CD14-positive monocyte (primary cell): ENCODE measurements at regions not wholly inside any gene's neighbourhood (a gene's known extent, or its start where the extent isn't known, plus 50 kb on each side); places are given as distances from the start of the nearest gene placed in this dataset.
A peak's percentile ranks its signal among the peaks of the same experiment; 100 is the strongest.

Experiments used
- DNase-seq, 3 donors: peaks; one replicate each; pipeline ENCODE4 v3.0.0-alpha.2; 2011 to 2022
- H2AFZ ChIP-seq: 2 replicates; pipeline ENCODE4 v1.6.0; 2012; ENCODE audit warnings: mild to moderate bottlenecking, low read depth, low read length, inconsistent platforms; ENCODE audit not compliant: insufficient read depth, poor library complexity, severe bottlenecking
- H3K27ac ChIP-seq, 2 donors: 1 replicate in 1 of 2; 2 replicates in 1 of 2; pipeline ENCODE4 v1.5.1; 2012 to 2013; ENCODE audit warnings: low read length in 2 of 2, control low read depth in 1 of 2, inconsistent platforms in 1 of 2, low read depth in 1 of 2, mild to moderate bottlenecking in 1 of 2
- H3K27me3 ChIP-seq, 2 donors: one replicate each; pipeline versions ENCODE4 v1.6.0 to v1.6.1; 2011 to 2013; ENCODE audit warnings: low read length in 2 of 2; ENCODE audit not compliant: control insufficient read depth in 2 of 2, insufficient read depth in 2 of 2
- H3K36me3 ChIP-seq, 2 donors: replicated peaks in 1 of 2; 1 replicate in 1 of 2; 2 replicates in 1 of 2; pipeline versions ENCODE4 v1.5.1 to v1.6.1; 2012 to 2013; ENCODE audit warnings: low read length in 2 of 2, control low read depth in 1 of 2, inconsistent platforms in 1 of 2, mild to moderate bottlenecking in 1 of 2; ENCODE audit not compliant: insufficient read depth in 2 of 2, control insufficient read depth in 1 of 2
- H3K4me1 ChIP-seq, 2 donors: 1 replicate in 1 of 2; 2 replicates in 1 of 2; pipeline versions ENCODE4 v1.5.1 to v1.6.1; 2012 to 2013; ENCODE audit warnings: low read length in 2 of 2, control low read depth in 1 of 2, inconsistent platforms in 1 of 2, mild to moderate bottlenecking in 1 of 2, moderate library complexity in 1 of 2; ENCODE audit not compliant: insufficient read depth in 2 of 2, control insufficient read depth in 1 of 2
- H3K4me2 ChIP-seq: replicated peaks from 2 replicates; pipeline ENCODE3; 2012; ENCODE audit warnings: low read length, moderate library complexity, mild to moderate bottlenecking; ENCODE audit not compliant: poor library complexity, severe bottlenecking; ENCODE audit errors: extremely low read depth
- H3K4me3 ChIP-seq, 3 experiments: fragments of 200-600 bp in 1 of 3; sonication (generic) in 1 of 3; replicated peaks in 1 of 3; 1 replicate in 2 of 3; 2 replicates in 1 of 3; pipeline ENCODE4 v1.5.1; 2011 to 2013; ENCODE audit warnings: low read length in 3 of 3, mild to moderate bottlenecking in 3 of 3, control low read depth in 2 of 3, low read depth in 2 of 3, inconsistent platforms in 1 of 3, moderate library complexity in 1 of 3
- H3K79me2 ChIP-seq: 2 replicates; pipeline ENCODE4 v1.6.0; 2012; ENCODE audit warnings: mild to moderate bottlenecking, control low read depth, inconsistent platforms, low read length, moderate library complexity; ENCODE audit not compliant: insufficient read depth
- H3K9ac ChIP-seq: 2 replicates; pipeline ENCODE4 v1.6.0; 2017; ENCODE audit warnings: low read length, mild to moderate bottlenecking; ENCODE audit not compliant: insufficient read depth, poor library complexity, severe bottlenecking
- H3K9me3 ChIP-seq, 2 donors: replicated peaks in 1 of 2; 1 replicate in 1 of 2; 2 replicates in 1 of 2; pipeline versions ENCODE4 v1.5.1 to v1.6.1; 2012 to 2013; ENCODE audit warnings: low read length in 2 of 2, control low read depth in 1 of 2; ENCODE audit not compliant: control insufficient read depth in 1 of 2, insufficient read depth in 1 of 2
- H4K20me1 ChIP-seq: 2 replicates; pipeline ENCODE4 v1.6.0; 2012; ENCODE audit warnings: mild to moderate bottlenecking, low read length, control low read depth, moderate library complexity; ENCODE audit not compliant: insufficient read depth
- H3K27ac Mint-ChIP-seq, 7 donors: one replicate each; pipeline ENCODE4 v1.8.0; 2020; ENCODE audit warnings: mild to moderate bottlenecking in 7 of 7, mixed read lengths in 7 of 7, moderate library complexity in 6 of 7, inconsistent platforms in 2 of 7
- H3K27me3 Mint-ChIP-seq, 3 donors: one replicate each; pipeline ENCODE4 v1.8.0; 2021 to 2022; ENCODE audit warnings: low read depth in 3 of 3, mild to moderate bottlenecking in 3 of 3, mixed read lengths in 3 of 3, moderate library complexity in 3 of 3, inconsistent platforms in 1 of 3
- H3K36me3 Mint-ChIP-seq, 2 donors: one replicate each; pipeline ENCODE4 v1.8.0; 2020; ENCODE audit warnings: mixed read lengths in 2 of 2, inconsistent platforms in 1 of 2, mild to moderate bottlenecking in 1 of 2
- H3K4me1 Mint-ChIP-seq: one replicate; pipeline ENCODE4 v1.8.0; 2020; ENCODE audit warnings: mild to moderate bottlenecking, mixed read lengths
- H3K4me3 Mint-ChIP-seq, 2 donors: one replicate each; pipeline ENCODE4 v1.8.0; 2020; ENCODE audit warnings: mild to moderate bottlenecking in 2 of 2, mixed read lengths in 2 of 2, moderate library complexity in 1 of 2
- H3K9me3 Mint-ChIP-seq, 7 donors: one replicate each; pipeline ENCODE4 v1.8.0; 2020 to 2022; ENCODE audit warnings: mixed read lengths in 7 of 7, mild to moderate bottlenecking in 6 of 7, moderate library complexity in 6 of 7, inconsistent platforms in 2 of 7
- WGBS: methylation state at CpG from one replicate; pipeline ENCODE4 v1.1.5; 2013; ENCODE audit warnings: missing lambda C conversion rate; ENCODE audit not compliant: insufficient coverage; 5-methylcytosine and 5-hydroxymethylcytosine counted together
- intact Hi-C, 2 donors: fragments of 100-400 bp; cut with micrococcal nuclease; formaldehyde crosslinking; loops; one replicate each; pipeline versions ENCODE4 v1.15.0 to v1.15.1; 2023
- TF ChIP-seq, protein P1 (sequence below): fragments of 200-600 bp; IDR thresholded peaks from one replicate; pipeline ENCODE4 v1.8.0; 2022; ENCODE audit warnings: antibody characterized with exemption, mild to moderate bottlenecking

DNA sequence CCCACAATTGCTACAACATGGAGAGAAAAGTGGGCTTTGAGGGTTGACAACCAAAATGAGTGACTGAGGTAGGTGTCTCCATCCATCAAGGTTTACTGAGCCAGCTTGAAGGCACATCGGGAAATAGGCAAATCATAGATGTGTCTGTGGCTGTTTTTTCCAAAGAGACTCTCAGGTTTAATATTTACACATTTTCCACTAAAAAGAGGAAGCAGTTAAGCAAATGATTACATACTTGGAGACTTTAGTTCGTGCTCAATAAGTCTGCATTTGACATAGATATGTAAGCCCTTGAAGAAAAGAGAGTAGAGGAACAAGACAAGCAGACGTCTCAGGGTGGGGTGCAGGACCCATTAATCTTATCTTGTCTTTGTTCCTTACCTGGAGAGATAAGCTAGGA lies 148.9 kb upstream of the COX10 start:
- TF ChIP-seq, protein P1, sequence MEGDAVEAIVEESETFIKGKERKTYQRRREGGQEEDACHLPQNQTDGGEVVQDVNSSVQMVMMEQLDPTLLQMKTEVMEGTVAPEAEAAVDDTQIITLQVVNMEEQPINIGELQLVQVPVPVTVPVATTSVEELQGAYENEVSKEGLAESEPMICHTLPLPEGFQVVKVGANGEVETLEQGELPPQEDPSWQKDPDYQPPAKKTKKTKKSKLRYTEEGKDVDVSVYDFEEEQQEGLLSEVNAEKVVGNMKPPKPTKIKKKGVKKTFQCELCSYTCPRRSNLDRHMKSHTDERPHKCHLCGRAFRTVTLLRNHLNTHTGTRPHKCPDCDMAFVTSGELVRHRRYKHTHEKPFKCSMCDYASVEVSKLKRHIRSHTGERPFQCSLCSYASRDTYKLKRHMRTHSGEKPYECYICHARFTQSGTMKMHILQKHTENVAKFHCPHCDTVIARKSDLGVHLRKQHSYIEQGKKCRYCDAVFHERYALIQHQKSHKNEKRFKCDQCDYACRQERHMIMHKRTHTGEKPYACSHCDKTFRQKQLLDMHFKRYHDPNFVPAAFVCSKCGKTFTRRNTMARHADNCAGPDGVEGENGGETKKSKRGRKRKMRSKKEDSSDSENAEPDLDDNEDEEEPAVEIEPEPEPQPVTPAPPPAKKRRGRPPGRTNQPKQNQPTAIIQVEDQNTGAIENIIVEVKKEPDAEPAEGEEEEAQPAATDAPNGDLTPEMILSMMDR = no peak
- no peaks in the 10 kb centered on the region for H3K27me3 Mint-ChIP-seq
- peaks cover 47 to 48% of the 10 kb centered on the region in 2 donors for H3K4me1 ChIP-seq

DNA sequence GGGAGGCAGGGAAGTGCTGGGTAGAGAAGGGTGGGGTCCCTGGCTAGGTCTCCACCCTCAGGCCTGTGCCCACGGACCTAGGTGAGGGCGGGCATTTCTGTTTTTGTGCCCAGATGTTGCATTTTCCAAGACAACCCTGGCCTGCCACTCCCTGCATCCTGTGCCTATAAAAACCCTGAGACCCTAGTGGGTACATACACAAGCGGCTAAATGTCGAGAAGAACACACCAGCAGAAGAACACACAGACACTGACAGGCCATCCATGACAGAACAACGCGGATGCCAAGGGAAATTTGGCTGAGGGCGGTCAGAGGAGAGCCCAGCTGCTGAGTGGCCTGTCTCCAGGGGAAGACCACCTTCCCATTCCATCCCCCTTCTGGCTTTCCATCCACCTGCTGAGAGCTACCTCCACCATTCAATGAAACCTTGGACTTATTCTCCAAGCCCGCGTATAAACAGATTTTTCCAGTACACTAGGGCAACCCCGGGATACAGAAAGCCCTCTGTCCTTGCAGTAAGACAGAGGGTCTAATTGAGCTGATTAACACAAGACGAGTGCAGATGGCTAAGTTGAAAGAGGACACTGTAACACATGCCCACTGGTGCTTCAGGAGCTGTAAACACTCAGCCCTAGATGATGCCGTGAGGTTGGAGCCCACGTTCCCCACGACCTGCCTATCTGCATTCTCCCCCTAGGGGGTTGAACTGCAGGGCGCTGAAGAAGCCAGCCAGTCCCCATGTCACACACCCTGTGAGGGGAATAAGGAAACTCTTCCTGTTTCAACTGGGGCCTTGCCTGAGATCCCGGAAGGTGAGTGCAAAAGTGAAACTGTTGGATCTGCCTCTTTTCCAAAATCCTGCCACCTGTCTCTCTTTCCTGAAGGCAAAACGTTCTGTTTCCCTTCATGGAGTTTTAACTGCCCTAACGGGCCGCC lies 147.2 kb upstream of the COX10 start:
- Histone ChIP-seq H3K9me3 (no peaks in the 10 kb centered on the region), H3K9ac (no peak overlapping the region), H4K20me1 (no peaks in the 10 kb centered on the region), H2AFZ (no peak overlapping the region), H3K36me3 (no peaks in the 10 kb centered on the region), H3K4me1 (peaks cover 36 to 38% of the 10 kb centered on the region in 2 donors), H3K4me3 (no peak overlapping the region), H3K4me2 (no peak overlapping the region), H3K27ac (no peak overlapping the region), H3K79me2 (no peaks in the 10 kb centered on the region), H3K27me3 (no peaks in the 10 kb centered on the region)
- Mint-ChIP-seq H3K9me3 (peaks cover 0 to 5% (median 3%) of the 10 kb centered on the region in 7 donors), H3K36me3 (no peaks in the 10 kb centered on the region), H3K4me3 (no peak overlapping the region), H3K27ac (peak overlapping the region in 1 of 7 donors; percentile 50), H3K27me3 (no peaks in the 10 kb centered on the region), H3K4me1 (peaks cover 33% of the 10 kb centered on the region)
- no peak for DNase-seq
- intact Hi-C loops = no loop called here
- 96% methylated on average over 11 of the region's 19 CpGs for WGBS
- TF ChIP-seq, protein P1 = no peak

More for the DNA sequence above, 148.9 kb upstream of the COX10 start:
- DNase-seq = peak in 1 of 3 donors; percentile 35
- no peaks in the 10 kb centered on the region for H3K27me3 ChIP-seq
- H2AFZ ChIP-seq = peak overlapping the region; percentile 10
- H3K4me1 Mint-ChIP-seq = peaks cover 40% of the 10 kb centered on the region
- intact Hi-C loops = no loop called here
- H3K27ac ChIP-seq = no peak overlapping the region
- H3K36me3 ChIP-seq = no peaks in the 10 kb centered on the region
- H3K9me3 ChIP-seq = no peaks in the 10 kb centered on the region
- no peak overlapping the region for H3K9ac ChIP-seq
- H3K36me3 Mint-ChIP-seq = no peaks in the 10 kb centered on the region
- H3K4me2 ChIP-seq = peak overlapping the region; percentile 19
- no peak overlapping the region for H3K4me3 ChIP-seq
- peaks cover 0 to 2% (median 1%) of the 10 kb centered on the region in 7 donors for H3K9me3 Mint-ChIP-seq
- no CpG with 5 or more reads among the region's 3 CpGs for WGBS
- no peaks in the 10 kb centered on the region for H4K20me1 ChIP-seq
- H3K4me3 Mint-ChIP-seq = peak overlapping the region in 1 of 2 donors; percentile 75
- peak overlapping the region in 4 of 7 donors; percentile 27 to 85 (median 77) for H3K27ac Mint-ChIP-seq
- H3K79me2 ChIP-seq = no peaks in the 10 kb centered on the region
